Astrocyte (in vitro differentiated cells and primary cell): ENCODE measurements at regions not wholly inside any gene's neighbourhood (a gene's known extent, or its start where the extent isn't known, plus 50 kb on each side); places are given as distances from the start of the nearest gene placed in this dataset.

ENCODE experiments used
- EZH2 ChIP-seq: IDR thresholded peaks from 2 replicates; pipeline ENCODE4 v1.6.1; 2012; ENCODE audit warnings: mild to moderate bottlenecking, low read length, inconsistent platforms; ENCODE audit not compliant: insufficient read depth
- TF ChIP-seq, protein P1 (sequence below): IDR thresholded peaks from 2 replicates; pipeline ENCODE4 v1.5.1; 2011; ENCODE audit warnings: low read depth, mild to moderate bottlenecking, inconsistent platforms, low read length, moderate library complexity; ENCODE audit not compliant: insufficient read depth

DNA sequence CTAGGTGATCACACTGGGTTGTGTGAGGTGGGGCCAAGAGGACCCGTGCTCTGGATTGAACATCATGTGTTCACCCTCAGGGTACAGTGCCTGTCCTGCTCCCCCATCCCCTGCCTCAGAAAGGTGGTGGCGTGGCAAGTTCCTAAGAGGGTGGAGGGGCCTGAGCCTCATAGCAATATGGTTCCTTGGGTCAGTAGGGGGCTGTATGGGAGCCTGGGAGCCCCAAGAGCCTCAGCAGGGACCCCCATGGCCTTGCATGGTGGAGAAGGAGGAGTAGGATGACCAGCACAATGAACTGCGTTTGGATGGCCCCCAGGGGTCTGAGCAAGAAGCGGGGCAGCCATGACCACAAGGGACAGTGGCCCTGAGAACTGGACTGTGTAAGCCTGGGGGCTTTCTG, 89.6 kb upstream of the SHB start:
- TF ChIP-seq, protein P1, sequence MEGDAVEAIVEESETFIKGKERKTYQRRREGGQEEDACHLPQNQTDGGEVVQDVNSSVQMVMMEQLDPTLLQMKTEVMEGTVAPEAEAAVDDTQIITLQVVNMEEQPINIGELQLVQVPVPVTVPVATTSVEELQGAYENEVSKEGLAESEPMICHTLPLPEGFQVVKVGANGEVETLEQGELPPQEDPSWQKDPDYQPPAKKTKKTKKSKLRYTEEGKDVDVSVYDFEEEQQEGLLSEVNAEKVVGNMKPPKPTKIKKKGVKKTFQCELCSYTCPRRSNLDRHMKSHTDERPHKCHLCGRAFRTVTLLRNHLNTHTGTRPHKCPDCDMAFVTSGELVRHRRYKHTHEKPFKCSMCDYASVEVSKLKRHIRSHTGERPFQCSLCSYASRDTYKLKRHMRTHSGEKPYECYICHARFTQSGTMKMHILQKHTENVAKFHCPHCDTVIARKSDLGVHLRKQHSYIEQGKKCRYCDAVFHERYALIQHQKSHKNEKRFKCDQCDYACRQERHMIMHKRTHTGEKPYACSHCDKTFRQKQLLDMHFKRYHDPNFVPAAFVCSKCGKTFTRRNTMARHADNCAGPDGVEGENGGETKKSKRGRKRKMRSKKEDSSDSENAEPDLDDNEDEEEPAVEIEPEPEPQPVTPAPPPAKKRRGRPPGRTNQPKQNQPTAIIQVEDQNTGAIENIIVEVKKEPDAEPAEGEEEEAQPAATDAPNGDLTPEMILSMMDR: no peak
- TF ChIP-seq EZH2: no peak
